Activated naive CD4-positive, alpha-beta T cell treated with anti-CD3 and anti-CD28 coated beads for 36 hours (primary cell): ENCODE measurements at regions not wholly inside any gene's neighbourhood (a gene's known extent, or its start where the extent isn't known, plus 50 kb on each side); places are given as distances from the start of the nearest gene placed in this dataset.

Source experiments
- CTCF ChIA-PET: fragments of 350-600 bp; sonication (Branson Sonifier 250); formaldehyde crosslinking; loops from one replicate; lab custom pipeline; 2021; ENCODE audit warnings: antibody characterized with exemption; lab: Charles Lee
- DNase-seq: peaks from one replicate; pipeline ENCODE4 v3.0.0-alpha.2; 2020
- H3K27ac Mint-ChIP-seq: one replicate; pipeline ENCODE4 v1.8.0; 2021; ENCODE audit warnings: mild to moderate bottlenecking, mixed read lengths
- H3K27me3 Mint-ChIP-seq: one replicate; pipeline ENCODE4 v1.8.0; 2021; ENCODE audit warnings: low read depth, mixed read lengths
- H3K36me3 Mint-ChIP-seq: one replicate; pipeline ENCODE4 v1.8.0; 2021; ENCODE audit warnings: low read depth, mixed read lengths
- H3K4me1 Mint-ChIP-seq: one replicate; pipeline ENCODE4 v1.8.0; 2021; ENCODE audit warnings: low read depth, mixed read lengths
- H3K4me3 Mint-ChIP-seq: one replicate; pipeline ENCODE4 v1.8.0; 2021; ENCODE audit warnings: mild to moderate bottlenecking, moderate library complexity, mixed read lengths
- H3K9me3 Mint-ChIP-seq: one replicate; pipeline ENCODE4 v1.8.0; 2021; ENCODE audit warnings: mixed read lengths
- intact Hi-C: fragments of 100-400 bp; cut with micrococcal nuclease; formaldehyde crosslinking; loops from one replicate; pipeline ENCODE4 v1.15.1; 2023

DNA sequence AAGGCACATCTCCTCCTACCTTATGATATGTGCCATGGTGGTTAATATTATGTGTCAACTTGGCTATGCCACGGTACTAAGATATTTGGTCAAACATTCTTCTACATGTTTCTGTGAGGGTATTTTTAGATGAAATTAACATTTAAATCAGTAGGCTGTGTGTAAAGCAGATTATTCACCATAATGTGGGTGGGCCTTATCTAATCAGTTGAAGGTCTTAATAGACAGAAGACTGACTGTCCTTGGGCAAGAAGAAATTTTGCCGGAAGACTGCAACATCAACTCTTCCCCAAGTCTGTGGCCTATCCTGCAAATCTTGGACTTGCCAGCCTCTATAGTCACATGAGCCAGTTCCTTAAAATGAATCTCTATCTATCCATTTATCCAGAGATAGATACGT, 380.1 kb upstream of the DDI1 start:
- Mint-ChIP-seq H3K9me3 (peaks cover 8% of the 10 kb centered on the region), H3K27me3 (peaks cover 5% of the 10 kb centered on the region), H3K27ac (no peak overlapping the region), H3K36me3 (no peaks in the 10 kb centered on the region), H3K4me3 (no peak overlapping the region), H3K4me1 (no peaks in the 10 kb centered on the region)
- no peak for DNase-seq
- CTCF ChIA-PET: no interaction called here
- intact Hi-C loops: no loop called here

DNA sequence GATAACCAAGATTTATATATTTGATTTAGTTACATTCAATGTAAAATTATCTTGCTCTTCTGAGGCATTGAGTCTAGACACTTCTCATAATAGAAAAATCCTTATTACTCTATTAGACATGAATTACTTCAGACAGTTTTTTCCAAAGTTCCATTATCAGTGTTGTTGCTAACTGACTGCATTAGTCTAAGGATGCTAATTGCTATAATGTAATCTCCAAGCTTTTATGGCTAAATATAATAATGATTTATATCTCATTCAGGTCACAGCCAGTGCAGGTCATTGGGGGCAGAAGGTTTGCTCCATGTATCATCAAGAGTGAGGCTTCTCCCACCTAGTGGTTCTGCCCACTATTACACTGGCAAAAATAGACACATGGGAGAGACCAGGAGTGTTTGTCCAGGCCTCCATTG, 377.2 kb upstream of the DDI1 start:
- Mint-ChIP-seq H3K4me3 (no peak overlapping the region), H3K4me1 (no peaks in the 10 kb centered on the region), H3K36me3 (no peaks in the 10 kb centered on the region), H3K9me3 (no peaks in the 10 kb centered on the region), H3K27ac (no peak overlapping the region), H3K27me3 (peaks cover 4% of the 10 kb centered on the region)
- intact Hi-C loops: no loop called here
- CTCF ChIA-PET: no interaction called here
- DNase-seq: no peak

DNA sequence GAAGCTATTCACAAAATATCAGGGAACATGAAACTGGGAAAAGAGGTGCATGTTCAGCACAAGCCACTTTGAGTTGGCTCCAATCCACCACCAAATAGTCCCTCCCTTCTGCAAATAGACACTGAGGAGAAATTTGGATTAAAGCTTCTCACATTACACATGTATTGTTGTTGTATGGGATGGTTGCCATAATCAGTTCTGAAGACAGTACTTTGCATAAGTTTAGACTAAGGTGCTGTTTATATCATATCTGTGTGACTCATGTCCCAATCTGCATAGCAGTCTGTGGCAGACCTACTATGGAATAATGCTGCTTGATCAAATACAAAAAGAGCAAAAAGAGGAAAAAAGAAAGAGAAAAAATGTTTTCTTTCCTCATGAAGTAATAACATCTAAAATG, 376.7 kb upstream of the DDI1 start:
- Mint-ChIP-seq H3K27ac (no peak overlapping the region), H3K36me3 (no peaks in the 10 kb centered on the region), H3K4me1 (no peaks in the 10 kb centered on the region), H3K4me3 (no peak overlapping the region), H3K27me3 (peaks cover 4% of the 10 kb centered on the region), H3K9me3 (no peaks in the 10 kb centered on the region)
- intact Hi-C loops: no loop called here
- DNase-seq: no peak
- CTCF ChIA-PET: no interaction called here

DNA sequence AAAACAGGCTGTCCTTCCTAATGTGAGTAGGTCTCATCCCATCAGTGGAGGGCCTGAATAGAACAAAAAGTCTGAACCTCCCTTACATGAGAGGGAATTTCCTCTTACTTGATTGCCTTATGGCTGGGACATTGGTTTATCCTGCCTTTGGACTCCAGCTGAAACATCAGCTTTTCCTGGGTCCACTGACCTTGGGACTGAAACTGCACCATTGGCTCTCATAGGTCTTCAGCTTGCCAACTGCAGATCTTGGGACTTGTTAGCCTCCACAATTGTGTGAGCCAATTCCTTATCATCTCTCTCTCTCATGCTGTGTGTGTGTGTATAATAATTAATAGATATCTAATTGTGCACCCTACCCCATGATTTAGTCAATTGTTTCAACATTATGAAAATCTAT, 375.3 kb upstream of the DDI1 start:
- DNase-seq: no peak
- Mint-ChIP-seq H3K27ac (no peak overlapping the region), H3K9me3 (no peaks in the 10 kb centered on the region), H3K4me3 (no peak overlapping the region), H3K4me1 (no peaks in the 10 kb centered on the region), H3K27me3 (peaks cover 4% of the 10 kb centered on the region), H3K36me3 (no peaks in the 10 kb centered on the region)
- CTCF ChIA-PET: no interaction called here
- intact Hi-C loops: no loop called here

DNA sequence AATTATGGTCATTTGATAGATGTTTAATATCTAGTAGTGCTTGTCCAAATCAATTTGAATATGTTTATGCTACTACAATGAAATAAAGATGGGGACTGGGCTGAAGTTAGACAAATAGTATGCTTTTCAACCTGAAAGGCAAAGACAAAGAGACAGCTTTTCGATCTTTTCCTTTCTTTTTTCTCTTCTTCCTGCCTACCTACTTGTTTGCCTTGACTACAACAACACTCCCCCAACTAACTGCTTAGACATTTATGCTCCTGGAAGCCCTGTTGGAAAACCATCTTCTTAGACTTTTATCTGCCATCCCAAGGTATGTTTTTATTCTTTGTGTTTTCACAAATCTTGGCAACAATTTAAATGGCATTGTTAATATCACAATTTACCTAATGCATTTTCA, 374.4 kb upstream of the DDI1 start:
- H3K9me3 Mint-ChIP-seq: no peaks in the 10 kb centered on the region
- H3K36me3 Mint-ChIP-seq: no peaks in the 10 kb centered on the region
- no peak overlapping the region for H3K27ac Mint-ChIP-seq
- no peak overlapping the region for H3K4me3 Mint-ChIP-seq
- DNase-seq: no peak
- CTCF ChIA-PET: interaction anchor here (0.6 kb wide), 1 partner anchor 301 kb away, joined by 3 read pairs; no protein-coding TSS in a partner anchor
- intact Hi-C loops: no loop called here
- no peaks in the 10 kb centered on the region for H3K4me1 Mint-ChIP-seq
- peaks cover 4% of the 10 kb centered on the region for H3K27me3 Mint-ChIP-seq

DNA sequence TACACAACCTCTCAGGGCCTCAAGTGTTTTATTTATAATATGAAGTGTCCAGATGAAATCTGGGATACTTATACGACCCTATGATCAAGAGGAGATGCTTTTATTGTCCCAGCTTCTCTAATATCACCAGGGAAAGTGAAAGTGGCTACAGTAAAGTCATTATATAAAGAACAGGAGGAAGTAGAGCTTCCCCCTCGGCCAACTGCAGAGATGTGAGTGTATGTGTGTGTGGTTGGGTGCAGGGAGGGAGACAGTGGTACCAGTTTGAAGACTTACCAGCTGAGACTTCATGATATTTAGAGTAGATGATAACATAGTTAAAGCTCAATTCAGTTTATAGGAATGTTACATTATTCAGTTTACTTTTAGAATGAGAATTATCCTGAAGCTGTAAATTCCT, 373.6 kb upstream of the DDI1 start:
- CTCF ChIA-PET: interaction anchor here (0.6 kb wide), 1 partner anchor 302 kb away, joined by 3 read pairs; no protein-coding TSS in a partner anchor
- no peak for DNase-seq
- H3K4me1 Mint-ChIP-seq: no peaks in the 10 kb centered on the region
- no peaks in the 10 kb centered on the region for H3K36me3 Mint-ChIP-seq
- H3K27ac Mint-ChIP-seq: no peak overlapping the region
- peaks cover 3% of the 10 kb centered on the region for H3K27me3 Mint-ChIP-seq
- no peak overlapping the region for H3K4me3 Mint-ChIP-seq
- H3K9me3 Mint-ChIP-seq: no peaks in the 10 kb centered on the region
- intact Hi-C loops: no loop called here

DNA sequence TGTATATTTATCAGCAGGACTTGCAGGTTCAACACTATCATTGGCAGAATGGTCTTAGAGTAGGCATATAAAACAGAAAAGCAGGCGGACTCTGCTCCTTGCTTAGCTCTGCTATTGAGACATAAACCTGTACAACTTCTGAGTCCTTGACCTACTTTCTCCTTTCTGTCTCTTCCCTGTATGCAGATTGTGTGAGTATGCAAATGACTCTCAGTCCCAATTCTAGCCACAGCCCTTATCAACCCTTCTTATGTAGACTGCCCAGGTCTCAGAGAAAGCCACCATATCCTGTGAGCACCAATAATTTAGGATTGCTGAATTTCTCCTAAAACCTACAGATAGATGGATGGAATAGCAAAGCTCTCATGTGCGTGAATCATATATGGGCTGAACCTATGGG, 367.6 kb upstream of the DDI1 start:
- intact Hi-C loops: no loop called here
- H3K27ac Mint-ChIP-seq: no peak overlapping the region
- H3K9me3 Mint-ChIP-seq: no peaks in the 10 kb centered on the region
- H3K36me3 Mint-ChIP-seq: no peaks in the 10 kb centered on the region
- CTCF ChIA-PET: no interaction called here
- no peak overlapping the region for H3K4me3 Mint-ChIP-seq
- no peaks in the 10 kb centered on the region for H3K4me1 Mint-ChIP-seq
- DNase-seq: no peak
- H3K27me3 Mint-ChIP-seq: peaks cover 2% of the 10 kb centered on the region

DNA sequence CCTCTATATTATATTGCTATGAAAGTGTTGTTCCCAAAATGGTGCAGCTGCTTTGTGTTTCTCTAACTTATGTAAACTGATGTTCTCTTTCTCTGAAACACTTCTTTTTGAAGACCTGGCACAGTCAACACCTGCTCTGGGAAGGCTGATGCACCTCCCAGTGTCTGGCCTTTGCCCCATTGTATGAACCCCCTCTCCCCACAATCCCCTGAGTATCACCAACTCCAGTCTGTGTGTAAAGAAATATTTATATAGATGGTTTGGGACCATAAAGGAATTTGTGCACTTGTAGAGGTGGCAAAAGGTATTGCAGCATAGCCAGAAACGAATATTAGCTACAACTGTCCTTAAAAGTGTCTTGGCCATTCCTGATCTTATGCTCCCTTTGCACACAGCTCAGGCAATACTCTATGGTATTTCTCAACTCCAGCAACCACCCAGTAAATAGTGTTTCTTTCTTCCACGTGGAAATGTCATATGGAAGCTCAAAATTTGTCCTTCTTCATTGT, 365.2 kb upstream of the DDI1 start:
- Mint-ChIP-seq H3K27ac (no peak overlapping the region), H3K4me3 (no peak overlapping the region), H3K9me3 (no peaks in the 10 kb centered on the region), H3K36me3 (no peaks in the 10 kb centered on the region), H3K4me1 (no peaks in the 10 kb centered on the region), H3K27me3 (peaks cover 5% of the 10 kb centered on the region)
- DNase-seq: no peak
- CTCF ChIA-PET: interaction anchor here (0.9 to 1.1 kb wide), 2 partner anchors 9 to 11 kb away, joined by 3 read pairs; no protein-coding TSS in a partner anchor
- intact Hi-C loops: no loop called here

DNA sequence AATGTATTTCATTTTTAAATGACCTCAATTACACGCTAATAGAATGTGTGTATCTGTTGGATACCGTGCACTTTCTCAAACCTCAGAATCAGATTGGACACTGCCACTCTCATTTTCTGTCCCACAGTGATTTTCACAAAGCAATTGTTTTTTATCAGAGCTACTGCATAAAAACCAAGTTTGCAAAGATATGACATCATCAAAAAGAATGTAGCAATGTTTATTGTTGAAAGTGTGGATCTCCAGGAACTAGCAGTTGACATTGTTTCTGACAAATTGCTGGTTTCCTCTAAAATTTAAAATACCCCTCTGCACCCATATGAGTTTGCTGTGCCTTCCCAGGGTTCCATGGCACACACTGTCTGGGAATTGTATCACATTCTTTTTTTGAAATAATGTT, 362.7 kb upstream of the DDI1 start:
- Mint-ChIP-seq H3K27ac (no peak overlapping the region), H3K4me1 (no peaks in the 10 kb centered on the region), H3K9me3 (no peaks in the 10 kb centered on the region), H3K36me3 (no peaks in the 10 kb centered on the region), H3K27me3 (peaks cover 5% of the 10 kb centered on the region), H3K4me3 (no peak overlapping the region)
- intact Hi-C loops: no loop called here
- CTCF ChIA-PET: no interaction called here
- no peak for DNase-seq

DNA sequence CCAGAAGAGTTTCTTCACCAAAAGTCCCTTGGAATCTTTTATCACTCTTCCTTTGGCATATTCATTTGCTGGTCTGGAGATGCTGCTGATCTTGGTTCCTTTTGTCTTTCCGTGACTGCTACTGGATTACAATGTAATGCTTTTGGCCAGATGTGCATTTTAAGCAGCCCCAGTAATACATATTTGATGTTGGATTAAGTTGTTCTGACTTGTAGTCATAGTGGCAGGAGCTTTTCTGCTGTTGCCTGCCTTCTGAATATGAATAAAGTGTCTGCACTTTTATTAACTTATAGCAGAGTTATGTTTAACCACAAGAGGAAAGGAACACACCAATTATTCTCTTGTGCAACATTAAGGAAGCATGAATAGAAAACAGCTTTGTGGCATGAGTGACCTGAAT, 360.0 kb upstream of the DDI1 start:
- H3K27me3 Mint-ChIP-seq: peaks cover 5% of the 10 kb centered on the region
- no peak for DNase-seq
- no peak overlapping the region for H3K27ac Mint-ChIP-seq
- H3K36me3 Mint-ChIP-seq: no peaks in the 10 kb centered on the region
- no peaks in the 10 kb centered on the region for H3K9me3 Mint-ChIP-seq
- intact Hi-C loops: no loop called here
- CTCF ChIA-PET: no interaction called here
- no peak overlapping the region for H3K4me3 Mint-ChIP-seq
- no peaks in the 10 kb centered on the region for H3K4me1 Mint-ChIP-seq

DNA sequence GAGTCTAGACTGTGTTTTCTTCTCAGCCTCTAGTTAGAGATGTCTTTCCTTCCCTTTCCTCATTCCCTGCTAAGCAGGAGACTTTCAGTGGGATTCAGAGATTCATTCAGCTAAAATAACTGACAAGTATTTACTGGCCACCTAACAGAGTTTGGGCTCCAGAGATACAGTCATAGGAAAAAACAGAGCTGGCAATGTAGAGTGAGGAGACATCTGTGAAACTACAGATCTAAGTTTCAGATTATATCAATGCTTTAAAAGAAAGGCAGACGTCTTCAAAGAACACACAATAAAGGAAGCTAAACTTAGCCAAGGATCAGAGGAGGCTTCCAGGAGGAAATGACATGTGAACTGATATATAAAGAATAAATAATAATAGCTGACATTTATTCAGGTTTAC, 355.6 kb upstream of the DDI1 start:
- no peak for DNase-seq
- CTCF ChIA-PET: interaction anchor here (1.1 kb wide), 2 partner anchors 9 to 196 kb away, joined by 3 read pairs; no protein-coding TSS in a partner anchor
- no peak overlapping the region for H3K4me3 Mint-ChIP-seq
- H3K27ac Mint-ChIP-seq: no peak overlapping the region
- intact Hi-C loops: loop anchor here (5.0 kb wide), 2 partner anchors 651 to 926 kb away; no protein-coding TSS in a partner anchor
- H3K4me1 Mint-ChIP-seq: peaks cover 2% of the 10 kb centered on the region
- H3K27me3 Mint-ChIP-seq: no peaks in the 10 kb centered on the region
- no peaks in the 10 kb centered on the region for H3K36me3 Mint-ChIP-seq
- H3K9me3 Mint-ChIP-seq: no peaks in the 10 kb centered on the region

DNA sequence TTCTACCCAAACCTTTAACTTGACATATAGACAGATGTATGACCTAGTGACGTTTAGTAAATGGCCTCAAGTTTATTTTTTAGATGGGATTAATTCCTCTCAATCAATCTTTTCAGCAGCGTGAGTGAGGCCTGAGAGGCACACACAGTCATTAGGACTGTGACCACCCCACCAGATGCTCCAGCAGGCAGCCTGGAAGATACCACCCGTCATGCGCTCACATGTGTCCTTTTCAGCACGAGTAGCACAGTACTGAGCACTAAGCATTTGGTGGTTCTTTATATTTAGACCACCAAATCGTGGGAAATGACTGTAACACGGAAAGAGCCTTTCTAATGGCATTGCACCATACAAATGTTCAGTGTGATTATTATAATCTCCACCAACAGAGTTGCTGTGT, 354.6 kb upstream of the DDI1 start:
- intact Hi-C loops: loop anchor here (1.0 to 5.0 kb wide), 3 partner anchors 469 to 925 kb away; no protein-coding TSS in a partner anchor
- CTCF ChIA-PET: interaction anchor here (1.3 to 1.5 kb wide), 2 partner anchors 11 kb away, joined by 3 to 8 read pairs; no protein-coding TSS in a partner anchor
- Mint-ChIP-seq H3K27me3 (no peaks in the 10 kb centered on the region), H3K36me3 (no peaks in the 10 kb centered on the region), H3K27ac (no peak overlapping the region), H3K9me3 (no peaks in the 10 kb centered on the region), H3K4me3 (no peak overlapping the region), H3K4me1 (peaks cover 2% of the 10 kb centered on the region)
- no peak for DNase-seq
